Mesenchymal stem cell (in vitro differentiated cells and primary cell): ENCODE measurements at regions not wholly inside any gene's neighbourhood (a gene's known extent, or its start where the extent isn't known, plus 50 kb on each side); places are given as distances from the start of the nearest gene placed in this dataset.
A peak's percentile ranks its signal among the peaks of the same experiment; 100 is the strongest.

Source experiments
- DNase-seq: peaks from one replicate; pipeline ENCODE4 v3.0.0-alpha.2; 2013
- H2AFZ ChIP-seq: one replicate; pipeline ENCODE4 v1.6.1; 2013; ENCODE audit warnings: low read depth, mild to moderate bottlenecking, control low read depth, inconsistent platforms, low read length, moderate library complexity
- H2AK5ac ChIP-seq: 2 replicates; pipeline ENCODE4 v1.6.1; 2013; ENCODE audit warnings: low read length, moderate library complexity, mild to moderate bottlenecking, inconsistent platforms; ENCODE audit not compliant: severe bottlenecking
- H2BK120ac ChIP-seq: one replicate; pipeline ENCODE4 v1.6.1; 2013; ENCODE audit warnings: low read depth, mild to moderate bottlenecking, inconsistent platforms, low read length, moderate library complexity
- H2BK12ac ChIP-seq, 2 experiments: one replicate each; pipeline ENCODE4 v1.6.1; 2013; ENCODE audit warnings: inconsistent platforms in 2 of 2, low read length in 2 of 2, mild to moderate bottlenecking in 2 of 2, moderate library complexity in 2 of 2, control low read depth in 1 of 2
- H2BK15ac ChIP-seq: one replicate; pipeline ENCODE4 v1.6.1; 2013; ENCODE audit warnings: mild to moderate bottlenecking, low read depth, inconsistent platforms; ENCODE audit not compliant: poor library complexity, severe bottlenecking
- H2BK5ac ChIP-seq: 2 replicates; pipeline ENCODE4 v1.6.1; 2013; ENCODE audit warnings: low read depth, mild to moderate bottlenecking, low read length, control low read depth, inconsistent platforms; ENCODE audit not compliant: poor library complexity, severe bottlenecking
- H3K14ac ChIP-seq, 2 experiments: one replicate each; pipeline ENCODE4 v1.6.1; 2013; ENCODE audit warnings: inconsistent platforms in 2 of 2, low read length in 2 of 2, control low read depth in 1 of 2, mild to moderate bottlenecking in 1 of 2, moderate library complexity in 1 of 2
- H3K18ac ChIP-seq, 2 experiments: one replicate each; pipeline ENCODE4 v1.6.1; 2013; ENCODE audit warnings: inconsistent platforms in 2 of 2, low read length in 2 of 2, control low read depth in 1 of 2, low read depth in 1 of 2, mild to moderate bottlenecking in 1 of 2
- H3K23ac ChIP-seq, 2 experiments: one replicate each; pipeline ENCODE4 v1.6.1; 2013; ENCODE audit warnings: inconsistent platforms in 2 of 2, low read length in 2 of 2, mild to moderate bottlenecking in 2 of 2, moderate library complexity in 2 of 2, control low read depth in 1 of 2
- H3K27ac ChIP-seq: 2 replicates; pipeline ENCODE4 v1.5.1; 2013; ENCODE audit warnings: mild to moderate bottlenecking, moderate library complexity, low read length, control low read depth, inconsistent platforms; ENCODE audit not compliant: poor library complexity, severe bottlenecking
- H3K27me3 ChIP-seq, 2 experiments: 2 replicates each; pipeline versions ENCODE4 v1.6.1 to v1.7.0; 2013; ENCODE audit warnings: low read length in 2 of 2, mild to moderate bottlenecking in 2 of 2, moderate library complexity in 2 of 2, control low read depth in 1 of 2, inconsistent platforms in 1 of 2; ENCODE audit not compliant: control insufficient read depth in 1 of 2, insufficient read depth in 1 of 2
- H3K36me3 ChIP-seq, 2 experiments: 2 replicates each; pipeline versions ENCODE4 v1.6.1 to v1.7.0; 2013; ENCODE audit warnings: low read length in 2 of 2, control low read depth in 1 of 2, inconsistent platforms in 1 of 2, low read depth in 1 of 2, mild to moderate bottlenecking in 1 of 2; ENCODE audit not compliant: insufficient read depth in 2 of 2, control insufficient read depth in 1 of 2
- H3K4ac ChIP-seq, 2 experiments: one replicate each; pipeline ENCODE4 v1.6.1; 2013; ENCODE audit warnings: inconsistent platforms in 2 of 2, low read length in 2 of 2, mild to moderate bottlenecking in 2 of 2, moderate library complexity in 2 of 2, control low read depth in 1 of 2, low read depth in 1 of 2
- H3K4me1 ChIP-seq: 2 replicates; pipeline ENCODE4 v1.6.1; 2013; ENCODE audit warnings: low read depth, low read length, control low read depth; ENCODE audit not compliant: control insufficient read depth, insufficient read depth
- H3K4me2 ChIP-seq: 2 replicates; pipeline ENCODE4 v1.6.1; 2013; ENCODE audit warnings: low read length, mild to moderate bottlenecking, inconsistent platforms; ENCODE audit not compliant: poor library complexity, severe bottlenecking
- H3K4me3 ChIP-seq, 2 experiments: 2 replicates each; pipeline versions ENCODE4 v1.5.1 to v1.7.0; 2013; ENCODE audit warnings: low read length in 2 of 2, mild to moderate bottlenecking in 2 of 2, control low read depth in 1 of 2, low read depth in 1 of 2; ENCODE audit not compliant: insufficient read depth in 1 of 2
- H3K79me1 ChIP-seq: replicated peaks from 2 replicates; pipeline ENCODE4 v1.6.1; 2013; ENCODE audit warnings: mild to moderate bottlenecking, control low read depth, low read length, inconsistent platforms; ENCODE audit not compliant: poor library complexity, severe bottlenecking
- H3K9ac ChIP-seq: 2 replicates; pipeline ENCODE4 v1.7.0; 2013; ENCODE audit warnings: mild to moderate bottlenecking, low read length, moderate library complexity
- H3K9me3 ChIP-seq: 2 replicates; pipeline ENCODE4 v1.7.0; 2013; ENCODE audit warnings: mild to moderate bottlenecking, low read length; ENCODE audit not compliant: control insufficient read depth
- H4K8ac ChIP-seq: one replicate; pipeline ENCODE4 v1.6.1; 2013; ENCODE audit warnings: inconsistent platforms, mild to moderate bottlenecking, low read length, moderate library complexity
- H4K91ac ChIP-seq: one replicate; pipeline ENCODE4 v1.6.1; 2013; ENCODE audit warnings: mild to moderate bottlenecking, low read length, inconsistent platforms
- WGBS: methylation state at CpG from one replicate; pipeline ENCODE4 v1.1.7; 2013; ENCODE audit warnings: mixed read lengths; 5-methylcytosine and 5-hydroxymethylcytosine counted together

- Histone ChIP-seq H2BK5ac (no peak overlapping the region), H3K4ac (no peak overlapping the region), H2BK12ac (no peak overlapping the region), H3K4me2 (no peak overlapping the region), H2AFZ (no peak overlapping the region), H3K36me3 (no peaks in the 10 kb centered on the region), H2BK15ac (no peak overlapping the region), H3K4me1 (peaks cover 5% of the 10 kb centered on the region), H3K4me3 (no peak overlapping the region), H3K18ac (no peak overlapping the region), H4K8ac (no peak overlapping the region), H3K9me3 (no peaks in the 10 kb centered on the region), H3K9ac (no peak overlapping the region), H3K79me1 (no peaks in the 10 kb centered on the region), H2AK5ac (no peak overlapping the region), H3K27ac (no peak overlapping the region), H3K27me3 (no peaks in the 10 kb centered on the region), H4K91ac (no peak overlapping the region), H2BK120ac (no peak overlapping the region), H3K23ac (no peak overlapping the region), H3K14ac (no peak overlapping the region)
- no peak for DNase-seq
- 98% methylated on average over 2 of the region's 2 CpGs for WGBS
Observed at GRCh38 chr15:39083213-39083612, 497.7 kb upstream of the THBS1 start.

- Histone ChIP-seq H4K91ac (no peak overlapping the region), H3K27me3 (no peaks in the 10 kb centered on the region), H2AFZ (no peak overlapping the region), H3K18ac (no peak overlapping the region), H4K8ac (no peak overlapping the region), H2BK15ac (no peak overlapping the region), H3K4ac (peak overlapping the region in 1 of 2 experiments; percentile 26), H3K9me3 (no peaks in the 10 kb centered on the region), H3K4me1 (peaks cover 2% of the 10 kb centered on the region), H3K23ac (no peak overlapping the region), H3K4me3 (no peak overlapping the region), H3K4me2 (no peak overlapping the region), H2BK120ac (no peak overlapping the region), H3K14ac (no peak overlapping the region), H2BK5ac (no peak overlapping the region), H3K79me1 (no peaks in the 10 kb centered on the region), H2AK5ac (no peak overlapping the region), H3K27ac (peak overlapping the region; percentile 30), H3K36me3 (no peaks in the 10 kb centered on the region), H3K9ac (peak overlapping the region; percentile 61), H2BK12ac (no peak overlapping the region)
- peak; percentile 89 for DNase-seq
- WGBS, result 74% methylated on average over 10 of the region's 12 CpGs
Observed at GRCh38 chr15:39084674-39085530, 496.0 kb upstream of the THBS1 start.

- Histone ChIP-seq H3K4me3 (no peak overlapping the region), H3K9ac (no peak overlapping the region)
Observed at GRCh38 chr15:39086641-39087040, 494.2 kb upstream of the THBS1 start.

GRCh38 chr15:39088156-39088555 is 492.7 kb upstream of the THBS1 start:
- Histone ChIP-seq H3K4me1 (peaks cover 4% of the 10 kb centered on the region), H3K14ac (no peak overlapping the region), H2BK120ac (no peak overlapping the region), H3K4me3 (no peak overlapping the region), H2BK12ac (no peak overlapping the region), H3K18ac (no peak overlapping the region), H2BK5ac (no peak overlapping the region), H3K9me3 (no peaks in the 10 kb centered on the region), H3K9ac (no peak overlapping the region), H3K79me1 (no peaks in the 10 kb centered on the region), H4K91ac (no peak overlapping the region), H3K36me3 (no peaks in the 10 kb centered on the region), H3K27me3 (no peaks in the 10 kb centered on the region), H4K8ac (no peak overlapping the region), H3K23ac (no peak overlapping the region), H3K4me2 (no peak overlapping the region), H2AFZ (no peak overlapping the region), H2AK5ac (no peak overlapping the region), H2BK15ac (no peak overlapping the region), H3K27ac (no peak overlapping the region), H3K4ac (no peak overlapping the region)
- no peak for DNase-seq
- no CpG with 5 or more reads among the region's 1 CpG for WGBS

More at GRCh38 chr15:39086641-39087040, 494.2 kb upstream of the THBS1 start:
- Histone ChIP-seq H2AK5ac (no peak overlapping the region), H3K9me3 (no peaks in the 10 kb centered on the region), H4K8ac (no peak overlapping the region), H3K14ac (no peak overlapping the region), H3K23ac (no peak overlapping the region), H3K4ac (peak overlapping the region in 1 of 2 experiments; percentile 22), H3K36me3 (no peaks in the 10 kb centered on the region), H3K27me3 (no peaks in the 10 kb centered on the region), H2AFZ (no peak overlapping the region), H3K27ac (no peak overlapping the region), H3K4me1 (peaks cover 4% of the 10 kb centered on the region), H2BK15ac (no peak overlapping the region), H4K91ac (no peak overlapping the region), H3K18ac (no peak overlapping the region), H3K79me1 (no peaks in the 10 kb centered on the region), H3K4me2 (no peak overlapping the region), H2BK120ac (no peak overlapping the region), H2BK12ac (peak overlapping the region in 1 of 2 experiments; percentile 13), H2BK5ac (no peak overlapping the region)
- DNase-seq, result no peak
- 88% methylated on average over 5 of the region's 5 CpGs for WGBS
